ENCODE measurements at regions not wholly inside any gene's neighbourhood (a gene's known extent, or its start where the extent isn't known, plus 50 kb on each side); places are given as distances from the start of the nearest gene placed in this dataset.

GRCh38 chr6:128827675-128828464 lies 55.1 kb upstream of the LAMA2 start:
- no peak overlapping the region for H3K4me3 ChIP-seq (ENCODE audit: low read depth, low read length)
- DNase-seq (ENCODE audit: low read depth) = no peak
- no peak for TF ChIP-seq CTCF (IDR thresholded peaks at IDR 0.05; ENCODE audit: low read depth, low read length, missing control alignments)
- in situ Hi-C loops (cut with HindIII; ENCODE audit: low sequenced_read_pairs) = no loop called here

GRCh38 chr6:128826606-128827005 lies 56.3 kb upstream of the LAMA2 start:
- no peak for TF ChIP-seq CTCF (IDR thresholded peaks at IDR 0.05; ENCODE audit: low read depth, low read length, missing control alignments)
- DNase-seq (ENCODE audit: low read depth) = no peak
- in situ Hi-C loops (cut with HindIII; ENCODE audit: low sequenced_read_pairs) = no loop called here
- H3K4me3 ChIP-seq (ENCODE audit: low read depth, low read length) = no peak overlapping the region

GRCh38 chr6:128822271-128822670 lies 60.7 kb upstream of the LAMA2 start:
- in situ Hi-C loops (cut with HindIII; ENCODE audit: low sequenced_read_pairs) = no loop called here
- no peak for TF ChIP-seq CTCF (IDR thresholded peaks at IDR 0.05; ENCODE audit: low read depth, low read length, missing control alignments)
- H3K4me3 ChIP-seq (ENCODE audit: low read depth, low read length) = no peak overlapping the region
- DNase-seq (ENCODE audit: low read depth) = peak; percentile 2

- DNase-seq (ENCODE audit: low read depth) = no peak
- H3K4me3 ChIP-seq (ENCODE audit: low read depth, low read length) = no peak overlapping the region
- in situ Hi-C loops (cut with HindIII; ENCODE audit: low sequenced_read_pairs) = no loop called here
- TF ChIP-seq CTCF (IDR thresholded peaks at IDR 0.05; ENCODE audit: low read depth, low read length, missing control alignments) = no peak
Observed at GRCh38 chr6:128821116-128821515, 61.8 kb upstream of the LAMA2 start.

- TF ChIP-seq CTCF (IDR thresholded peaks at IDR 0.05; ENCODE audit: low read depth, low read length, missing control alignments) = no peak
- in situ Hi-C loops (cut with HindIII; ENCODE audit: low sequenced_read_pairs) = no loop called here
- no peak overlapping the region for H3K4me3 ChIP-seq (ENCODE audit: low read depth, low read length)
- DNase-seq (ENCODE audit: low read depth) = no peak
Observed at GRCh38 chr6:128808856-128809255, 74.1 kb upstream of the LAMA2 start.

GRCh38 chr6:128807577-128807976 lies 75.4 kb upstream of the LAMA2 start:
- in situ Hi-C loops (cut with HindIII; ENCODE audit: low sequenced_read_pairs) = no loop called here
- H3K4me3 ChIP-seq (ENCODE audit: low read depth, low read length) = no peak overlapping the region
- DNase-seq (ENCODE audit: low read depth) = peak; percentile 38
- TF ChIP-seq CTCF (IDR thresholded peaks at IDR 0.05; ENCODE audit: low read depth, low read length, missing control alignments) = peak; percentile 39

Data from astrocyte of the cerebellum (primary cell).